GM12878 (cell line): ENCODE measurements at regions not wholly inside any gene's neighbourhood (a gene's known extent, or its start where the extent isn't known, plus 50 kb on each side); places are given as distances from the start of the nearest gene placed in this dataset.

Experiments used
- EZH2 ChIP-seq: IDR thresholded peaks from 2 replicates; pipeline ENCODE4 v1.6.1; 2012; ENCODE audit warnings: low read depth, mild to moderate bottlenecking, control low read depth, inconsistent platforms, low read length, borderline replicate concordance; ENCODE audit not compliant: control insufficient read depth
- JUND ChIP-seq: IDR thresholded peaks from 2 replicates; pipeline ENCODE4 v1.6.1; 2012; ENCODE audit warnings: low read depth, mild to moderate bottlenecking, low read length, improper control_type of control experiment, moderate library complexity
- KDM1A ChIP-seq: fragments of 200-600 bp; sonication (generic); IDR thresholded peaks from 2 replicates; pipeline ENCODE4 v1.6.1; 2016; ENCODE audit warnings: borderline replicate concordance
- MXI1 ChIP-seq: fragments of 150-350 bp; IDR thresholded peaks from 2 replicates; pipeline ENCODE4 v1.6.1; 2011; ENCODE audit warnings: low read depth, mild to moderate bottlenecking, inconsistent platforms, low read length, improper control_type of control experiment
- MYB ChIP-seq: fragments of 150-350 bp; IDR thresholded peaks from 2 replicates; pipeline ENCODE4 v1.6.1; 2014; ENCODE audit warnings: mild to moderate bottlenecking, low read depth, low read length, borderline replicate concordance
- POLR2AphosphoS2 ChIP-seq: IDR thresholded peaks from 2 replicates; pipeline ENCODE4 v1.6.1; 2011; ENCODE audit warnings: low read depth, mild to moderate bottlenecking, low read length, improper control_type of control experiment, moderate library complexity
- TAF1 ChIP-seq: IDR thresholded peaks from 2 replicates; pipeline ENCODE4 v1.6.1; 2011; ENCODE audit warnings: mild to moderate bottlenecking, low read depth, low read length, borderline replicate concordance
- TF ChIP-seq, protein P1 (sequence below), 3 experiments: IDR thresholded peaks in 2 of 3; conservative IDR thresholded peaks in 1 of 3; 2 replicates each; pipeline ENCODE4 v1.5.1; 2011; ENCODE audit warnings: low read depth in 3 of 3, low read length in 3 of 3, mild to moderate bottlenecking in 3 of 3, control low read depth in 2 of 3, moderate library complexity in 2 of 3, inconsistent platforms in 1 of 3, mixed read lengths in 1 of 3; ENCODE audit not compliant: control insufficient read depth in 2 of 3, insufficient read depth in 1 of 3; ENCODE audit errors: extremely low read depth in 1 of 3

DNA sequence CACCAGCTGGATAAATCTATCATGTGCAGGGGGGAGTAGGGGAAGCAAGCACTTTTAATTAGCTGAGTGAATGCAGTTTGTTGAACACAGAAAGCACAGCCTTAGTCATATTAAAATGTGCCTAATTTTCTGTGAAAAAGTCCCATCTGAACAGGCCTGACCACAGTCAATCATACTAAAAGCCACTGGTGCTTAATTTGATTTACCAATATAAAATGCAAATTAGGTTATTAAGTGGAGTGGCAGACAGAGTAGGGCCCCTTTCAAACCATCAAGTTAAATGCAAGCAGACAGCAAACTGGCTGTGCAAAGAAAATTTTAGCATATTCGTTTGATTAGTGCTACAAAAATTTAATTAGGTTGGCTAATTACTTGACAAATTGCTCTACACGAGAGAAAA, 176.1 kb downstream of the ISL1 start:
- TF ChIP-seq JUND (no peak), MYB (no peak), POLR2AphosphoS2 (no peak), EZH2 (no peak), TAF1 (no peak), MXI1 (no peak), KDM1A (no peak)
- TF ChIP-seq, protein P1, sequence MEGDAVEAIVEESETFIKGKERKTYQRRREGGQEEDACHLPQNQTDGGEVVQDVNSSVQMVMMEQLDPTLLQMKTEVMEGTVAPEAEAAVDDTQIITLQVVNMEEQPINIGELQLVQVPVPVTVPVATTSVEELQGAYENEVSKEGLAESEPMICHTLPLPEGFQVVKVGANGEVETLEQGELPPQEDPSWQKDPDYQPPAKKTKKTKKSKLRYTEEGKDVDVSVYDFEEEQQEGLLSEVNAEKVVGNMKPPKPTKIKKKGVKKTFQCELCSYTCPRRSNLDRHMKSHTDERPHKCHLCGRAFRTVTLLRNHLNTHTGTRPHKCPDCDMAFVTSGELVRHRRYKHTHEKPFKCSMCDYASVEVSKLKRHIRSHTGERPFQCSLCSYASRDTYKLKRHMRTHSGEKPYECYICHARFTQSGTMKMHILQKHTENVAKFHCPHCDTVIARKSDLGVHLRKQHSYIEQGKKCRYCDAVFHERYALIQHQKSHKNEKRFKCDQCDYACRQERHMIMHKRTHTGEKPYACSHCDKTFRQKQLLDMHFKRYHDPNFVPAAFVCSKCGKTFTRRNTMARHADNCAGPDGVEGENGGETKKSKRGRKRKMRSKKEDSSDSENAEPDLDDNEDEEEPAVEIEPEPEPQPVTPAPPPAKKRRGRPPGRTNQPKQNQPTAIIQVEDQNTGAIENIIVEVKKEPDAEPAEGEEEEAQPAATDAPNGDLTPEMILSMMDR (IDR thresholded peaks at IDR 0.05 in 2 of 3, conservative IDR thresholded peaks at IDR 0.05 in 1 of 3; ENCODE audit: control insufficient read depth in 2 of 3, extremely low read depth in 1 of 3, insufficient read depth in 1 of 3, low read depth in 3 of 3, low read length in 3 of 3) = no peak
